GM18868 (cell line): ENCODE measurements at regions not wholly inside any gene's neighbourhood (a gene's known extent, or its start where the extent isn't known, plus 50 kb on each side); places are given as distances from the start of the nearest gene placed in this dataset.

ENCODE experiments used
- ATAC-seq: cut with Tn5 transposase; IDR thresholded peaks from one replicate; pipeline ENCODE4 v1.9.1; 2021; ENCODE audit warnings: mild to moderate bottlenecking, moderate library complexity; ENCODE audit not compliant: unreplicated experiment

DNA sequence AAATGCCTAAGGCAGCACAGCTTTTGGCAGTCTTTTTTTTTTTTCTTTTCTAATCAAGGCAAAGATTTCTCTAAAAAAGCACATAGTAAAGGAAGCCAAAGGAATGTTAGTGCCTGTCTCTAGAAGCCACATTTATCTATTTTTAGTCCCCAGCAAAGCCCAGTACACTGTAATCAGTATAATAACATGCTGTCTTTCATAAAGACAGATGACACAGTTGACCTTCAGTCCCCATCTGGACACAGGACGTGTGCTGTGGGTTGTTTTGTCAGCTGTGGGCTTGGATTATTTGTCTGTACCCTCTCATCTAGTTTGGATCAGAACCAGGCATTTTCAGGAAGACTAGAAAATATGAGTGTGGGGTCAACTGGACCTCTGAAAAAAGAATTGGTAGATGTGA is 110.4 kb upstream of the CTNNB1 start:
- no peak for ATAC-seq

DNA sequence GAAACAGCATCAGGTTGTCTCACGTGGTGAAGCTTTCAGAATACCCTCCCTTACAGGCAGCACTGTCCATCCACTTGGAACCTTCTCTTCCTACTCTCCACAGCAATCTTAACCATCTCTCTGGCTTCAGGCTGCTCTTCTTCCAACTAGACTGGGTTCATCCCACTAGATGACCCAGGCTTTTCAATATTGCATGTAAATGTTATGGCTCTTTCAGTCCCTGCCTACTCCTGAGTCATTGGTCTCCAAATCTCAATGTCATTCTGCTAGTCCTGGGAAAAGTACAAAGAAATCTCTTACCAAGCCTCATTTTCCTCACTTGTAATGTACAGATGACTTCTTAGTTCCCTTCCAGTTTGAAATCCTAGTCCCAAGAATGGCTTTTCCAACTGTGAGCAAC is 109.7 kb upstream of the CTNNB1 start:
- no peak for ATAC-seq

DNA sequence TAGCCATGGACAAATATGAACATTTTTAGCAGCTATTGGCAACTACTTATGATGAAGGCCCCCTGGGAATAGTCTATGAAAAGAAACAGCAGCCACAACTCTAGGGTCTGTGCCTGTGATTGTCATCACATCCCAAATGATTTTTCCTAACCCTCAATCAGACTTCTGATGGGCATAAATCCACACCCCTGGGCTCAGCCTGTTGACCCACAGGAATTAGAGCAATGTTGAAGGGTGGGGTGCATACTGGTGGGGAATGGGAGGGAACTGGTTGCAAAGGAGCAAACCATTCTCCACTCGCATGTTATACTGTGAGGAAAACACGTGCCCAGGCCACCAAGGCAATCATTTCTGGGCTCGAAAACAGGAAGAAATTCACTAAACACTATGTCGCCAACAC is 106.5 kb upstream of the CTNNB1 start:
- no peak for ATAC-seq

DNA sequence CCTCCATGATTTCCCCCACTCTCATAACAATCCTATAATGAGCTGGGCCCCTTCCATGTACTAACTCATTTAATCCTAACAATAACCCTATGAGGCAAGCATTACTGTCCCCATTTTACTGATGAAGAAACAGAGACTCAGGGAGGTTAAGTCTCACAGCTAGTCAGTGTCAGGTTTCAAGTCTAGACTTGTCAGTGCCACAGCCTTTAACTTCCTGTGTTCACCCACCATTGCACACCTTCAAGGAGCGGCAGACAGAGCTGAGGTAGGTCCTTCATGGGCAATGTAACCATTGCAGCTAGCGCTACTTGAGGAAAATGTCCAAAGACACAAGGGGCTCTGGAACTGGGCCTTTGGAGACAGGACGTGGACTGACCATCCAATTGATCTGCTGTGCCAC is 105.8 kb upstream of the CTNNB1 start:
- no peak for ATAC-seq

- no peak for ATAC-seq
Measured at GRCh38 chr3:41094351-41094750, 105.0 kb upstream of the CTNNB1 start.

GRCh38 chr3:41095702-41096101 is 103.6 kb upstream of the CTNNB1 start:
- ATAC-seq: no peak

DNA sequence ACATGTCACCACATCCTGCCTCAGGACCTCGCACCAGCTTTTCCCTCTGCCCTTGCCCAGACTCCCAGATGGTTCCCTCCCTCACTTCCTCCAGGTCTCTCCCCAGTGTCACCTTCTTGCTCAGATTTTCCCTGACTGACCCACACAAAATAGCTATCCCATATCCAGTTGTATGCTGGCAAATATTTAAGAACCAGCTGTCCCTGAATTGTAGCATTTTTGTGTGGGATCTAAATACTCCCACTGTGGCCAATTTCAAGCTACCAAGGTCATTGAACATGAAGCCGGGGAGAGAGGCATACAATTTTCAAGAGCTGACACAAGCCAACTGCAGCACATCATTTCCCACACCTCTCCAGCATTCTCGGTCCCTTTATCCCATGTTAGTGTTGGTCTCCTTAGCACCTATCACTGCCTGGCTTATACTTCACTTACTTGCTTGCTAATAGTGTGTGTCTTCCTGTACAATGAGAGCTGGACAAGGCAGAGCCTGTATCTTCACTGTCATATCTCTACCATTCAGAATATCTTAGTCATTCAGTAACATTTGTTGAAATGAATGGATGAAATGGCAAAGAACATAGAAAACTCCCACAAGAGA is 101.3 kb upstream of the CTNNB1 start:
- ATAC-seq: no peak

GRCh38 chr3:41101231-41101630 is 98.1 kb upstream of the CTNNB1 start:
- no peak for ATAC-seq

DNA sequence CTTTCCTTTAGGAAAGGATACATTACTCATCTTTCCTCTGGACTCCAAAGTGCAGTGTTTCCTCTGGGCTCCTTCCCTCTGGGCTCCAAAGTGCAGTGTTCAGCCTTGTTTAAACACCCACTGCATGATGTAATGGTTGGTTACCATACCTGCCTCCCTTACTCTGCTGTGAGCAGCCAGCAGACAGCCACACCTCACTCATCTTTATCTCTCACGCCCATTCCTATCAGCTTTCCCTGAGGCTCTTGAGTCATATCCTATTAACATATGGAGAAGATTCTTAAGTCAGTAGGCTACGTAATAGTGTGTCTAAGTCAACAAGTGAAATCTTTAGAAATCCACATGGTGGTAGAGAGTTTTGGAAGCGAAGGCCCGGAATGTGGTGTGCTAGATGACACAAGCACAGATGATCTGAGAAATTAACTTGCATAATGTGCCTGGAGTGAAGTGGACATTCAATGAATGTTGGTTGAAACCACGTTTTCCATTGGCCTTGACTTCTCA is 97.2 kb upstream of the CTNNB1 start:
- no peak for ATAC-seq

DNA sequence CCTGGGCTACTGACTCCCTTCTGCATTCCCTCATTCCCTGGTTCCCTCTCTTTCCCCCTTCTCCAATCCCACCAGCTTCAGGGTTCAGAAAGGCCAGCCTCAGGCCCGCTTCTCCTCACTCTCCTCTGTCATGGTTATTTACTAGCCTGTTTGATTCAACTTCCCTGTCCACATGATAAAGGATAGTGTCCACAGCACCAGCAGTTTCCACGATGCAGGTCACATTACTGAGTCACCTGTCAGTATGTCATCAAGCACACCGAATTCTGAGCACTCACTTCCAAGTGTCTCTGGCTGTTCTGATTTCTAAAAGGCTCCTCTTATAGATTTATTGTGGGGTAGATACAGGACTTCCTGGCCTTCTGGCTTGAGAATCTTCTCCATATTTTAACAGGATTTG is 96.6 kb upstream of the CTNNB1 start:
- ATAC-seq: no peak

GRCh38 chr3:41103200-41103599 is 96.1 kb upstream of the CTNNB1 start:
- ATAC-seq: no peak

- no peak for ATAC-seq
Measured at GRCh38 chr3:41104147-41104546, 95.2 kb upstream of the CTNNB1 start.

DNA sequence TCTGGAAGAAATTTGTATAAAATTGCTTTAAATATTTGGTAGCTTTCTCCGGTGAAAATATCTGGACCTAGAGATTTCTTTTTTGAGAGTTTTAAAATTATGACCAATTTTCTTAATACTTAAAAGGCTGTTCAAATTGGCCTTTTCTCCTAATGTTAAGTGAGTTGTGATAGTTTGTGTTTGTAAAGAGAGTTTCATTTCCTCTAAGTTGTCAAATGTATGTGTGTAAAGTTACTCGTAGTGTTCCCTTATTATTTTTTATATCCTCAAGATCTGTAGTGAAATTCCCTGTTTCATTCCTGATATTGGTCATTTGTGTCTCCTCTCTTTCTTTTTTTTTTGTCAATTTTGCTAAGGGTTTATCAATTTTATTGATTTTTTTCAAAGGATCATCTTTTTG is 92.6 kb upstream of the CTNNB1 start:
- no peak for ATAC-seq

- no peak for ATAC-seq
Measured at GRCh38 chr3:41111011-41111410, 88.3 kb upstream of the CTNNB1 start.

DNA sequence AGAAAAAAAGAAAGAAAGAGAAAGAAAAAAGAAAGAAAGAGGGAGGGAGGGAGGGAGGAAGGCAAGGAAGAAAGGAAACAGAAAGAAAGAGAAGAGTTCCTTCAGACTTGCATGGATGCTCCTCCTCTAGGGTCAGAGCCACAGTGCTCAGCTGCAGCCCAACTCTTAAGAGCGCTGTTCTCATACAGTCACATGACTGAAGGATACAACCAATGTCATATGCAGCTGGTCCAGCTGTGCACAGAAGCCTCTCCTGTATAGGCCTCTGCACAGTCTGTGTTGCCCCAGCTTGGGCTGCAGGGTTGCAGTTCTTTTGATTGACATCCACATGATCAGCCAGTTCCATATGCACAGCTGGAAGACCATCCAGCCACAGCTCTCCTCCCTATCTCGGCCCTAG is 86.8 kb upstream of the CTNNB1 start:
- ATAC-seq: no peak

- no peak for ATAC-seq
Measured at GRCh38 chr3:41115069-41115468, 84.2 kb upstream of the CTNNB1 start.

- ATAC-seq: no peak
Measured at GRCh38 chr3:41116851-41117250, 82.5 kb upstream of the CTNNB1 start.

- peak; percentile 92 for ATAC-seq
Measured at GRCh38 chr3:41117398-41117870, 81.9 kb upstream of the CTNNB1 start.

GRCh38 chr3:41118461-41119390 is 80.6 kb upstream of the CTNNB1 start:
- ATAC-seq: no peak

- ATAC-seq: no peak
Measured at GRCh38 chr3:41120460-41120859, 78.8 kb upstream of the CTNNB1 start.

- no peak for ATAC-seq
Measured at GRCh38 chr3:41125258-41125657, 74.0 kb upstream of the CTNNB1 start.

- ATAC-seq: no peak
Measured at GRCh38 chr3:41126472-41126871, 72.8 kb upstream of the CTNNB1 start.
